ENCODE measurements at regions not wholly inside any gene's neighbourhood (a gene's known extent, or its start where the extent isn't known, plus 50 kb on each side); places are given as distances from the start of the nearest gene placed in this dataset.
A peak's percentile ranks its signal among the peaks of the same experiment; 100 is the strongest.

DNA sequence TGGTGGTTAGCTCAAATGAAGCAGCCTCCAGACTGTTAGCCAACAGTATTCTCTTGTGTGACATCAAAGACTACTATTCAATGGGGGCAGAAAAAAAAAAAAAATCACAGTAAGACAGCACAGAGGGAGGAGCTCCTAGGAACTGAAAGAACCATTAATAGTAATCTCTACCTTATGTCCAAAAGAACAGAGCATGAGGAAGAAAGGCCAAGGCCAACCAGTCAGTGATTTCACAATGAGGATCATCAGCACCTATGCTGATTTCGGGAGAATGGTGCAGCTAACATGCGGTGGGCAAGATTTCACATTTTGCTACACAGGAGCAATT is 66.3 kb upstream of the SOX5 start:
- Histone ChIP-seq H3K4me3 (ENCODE audit: low read length) (no peak overlapping the region), H3K4me1 (ENCODE audit: control insufficient read depth, low read depth, low read length) (peaks cover 19% of the 10 kb centered on the region), H3K27me3 (ENCODE audit: control insufficient read depth, insufficient read depth, low read length) (peaks cover 52% of the 10 kb centered on the region), H3K9ac (ENCODE audit: low read length) (no peak overlapping the region), H3K36me3 (ENCODE audit: control insufficient read depth, low read depth, low read length) (no peaks in the 10 kb centered on the region), H3K9me3 (ENCODE audit: control insufficient read depth, low read depth, low read length) (no peaks in the 10 kb centered on the region), H3K27ac (ENCODE audit: low read length) (no peak overlapping the region)

- Histone ChIP-seq H3K36me3 (ENCODE audit: control insufficient read depth, low read depth, low read length) (no peaks in the 10 kb centered on the region), H3K9ac (ENCODE audit: low read length) (no peak overlapping the region), H3K27ac (ENCODE audit: low read length) (no peak overlapping the region), H3K4me1 (ENCODE audit: control insufficient read depth, low read depth, low read length) (peaks cover 19% of the 10 kb centered on the region), H3K27me3 (ENCODE audit: control insufficient read depth, insufficient read depth, low read length) (peaks cover 52% of the 10 kb centered on the region), H3K9me3 (ENCODE audit: control insufficient read depth, low read depth, low read length) (no peaks in the 10 kb centered on the region), H3K4me3 (ENCODE audit: low read length) (peak overlapping the region; percentile 21)
Measured at GRCh38 chr12:24014915-24015832, 65.7 kb upstream of the SOX5 start.

DNA sequence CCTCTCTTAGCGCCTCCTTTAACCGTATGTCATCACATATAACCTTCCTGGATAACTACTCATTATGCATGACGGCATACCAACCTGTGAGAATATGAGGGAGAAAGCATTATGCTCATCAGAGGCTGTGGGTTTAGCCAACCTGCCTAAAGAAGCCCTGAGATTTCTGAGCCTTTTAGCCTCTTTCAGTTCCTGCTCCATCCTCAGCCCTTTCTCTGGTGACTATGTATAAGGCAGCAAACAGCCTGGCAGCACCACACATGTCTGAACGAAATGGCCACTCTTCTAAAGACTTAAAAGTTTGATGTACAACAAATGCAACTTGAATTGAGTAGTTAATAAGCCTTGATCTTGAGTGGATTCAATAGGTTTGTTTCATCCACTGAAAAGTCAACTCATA is 64.8 kb upstream of the SOX5 start:
- H3K36me3 ChIP-seq (ENCODE audit: control insufficient read depth, low read depth, low read length) = no peaks in the 10 kb centered on the region
- H3K4me1 ChIP-seq (ENCODE audit: control insufficient read depth, low read depth, low read length) = peaks cover 19% of the 10 kb centered on the region
- no peak overlapping the region for H3K9ac ChIP-seq (ENCODE audit: low read length)
- peaks cover 52% of the 10 kb centered on the region for H3K27me3 ChIP-seq (ENCODE audit: control insufficient read depth, insufficient read depth, low read length)
- H3K27ac ChIP-seq (ENCODE audit: low read length) = no peak overlapping the region
- H3K4me3 ChIP-seq (ENCODE audit: low read length) = no peak overlapping the region
- no peaks in the 10 kb centered on the region for H3K9me3 ChIP-seq (ENCODE audit: control insufficient read depth, low read depth, low read length)

DNA sequence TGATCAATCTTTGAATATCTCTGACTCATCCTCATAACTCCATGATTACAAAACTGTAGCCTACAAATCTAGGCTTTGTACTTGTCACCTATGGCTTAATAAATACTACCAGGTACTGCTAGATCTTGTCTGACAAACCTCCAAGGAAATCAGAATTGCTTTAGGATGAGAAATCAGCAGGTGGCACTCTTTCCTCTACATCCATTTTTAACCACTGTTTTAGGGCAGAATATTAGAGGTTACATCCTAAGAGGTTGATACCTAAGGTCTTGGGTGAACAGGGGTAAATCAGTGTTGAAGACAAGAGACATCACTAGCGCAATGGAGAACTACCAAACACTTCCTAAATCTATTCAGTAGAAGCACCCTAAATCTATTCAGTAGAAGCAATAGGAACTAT is 63.1 kb upstream of the SOX5 start:
- Histone ChIP-seq H3K36me3 (ENCODE audit: control insufficient read depth, low read depth, low read length) (no peaks in the 10 kb centered on the region), H3K27ac (ENCODE audit: low read length) (no peak overlapping the region), H3K4me1 (ENCODE audit: control insufficient read depth, low read depth, low read length) (peaks cover 19% of the 10 kb centered on the region), H3K4me3 (ENCODE audit: low read length) (no peak overlapping the region), H3K9me3 (ENCODE audit: control insufficient read depth, low read depth, low read length) (no peaks in the 10 kb centered on the region), H3K27me3 (ENCODE audit: control insufficient read depth, insufficient read depth, low read length) (peaks cover 45% of the 10 kb centered on the region), H3K9ac (ENCODE audit: low read length) (no peak overlapping the region)

DNA sequence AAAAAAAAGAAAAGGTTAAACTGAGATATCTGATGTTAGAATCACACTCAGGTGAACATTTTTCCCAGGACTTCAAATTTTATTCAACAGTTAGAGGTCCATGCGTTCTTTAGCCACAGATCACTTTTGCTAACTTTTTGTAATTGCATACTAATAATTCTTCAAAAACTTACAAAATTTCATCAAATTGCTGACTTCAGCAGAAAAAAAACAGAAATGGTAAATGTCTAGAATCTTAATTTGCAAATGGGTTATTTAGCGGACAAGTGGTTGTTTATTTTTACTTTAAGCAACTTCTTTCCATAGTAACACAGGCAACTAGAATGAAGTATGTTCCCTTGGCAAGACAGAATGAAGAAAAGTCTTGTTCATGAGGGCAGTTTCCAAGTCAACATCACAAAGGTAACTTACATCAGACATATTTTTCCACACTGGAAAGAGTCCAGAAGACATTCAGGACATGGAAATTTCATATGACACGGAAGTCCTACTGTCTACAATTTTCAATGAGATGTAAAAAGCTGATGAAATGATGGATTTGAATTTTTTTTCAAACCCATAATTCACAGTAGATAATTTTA is 62.5 kb upstream of the SOX5 start:
- Histone ChIP-seq H3K4me3 (ENCODE audit: low read length) (no peak overlapping the region), H3K9me3 (ENCODE audit: control insufficient read depth, low read depth, low read length) (no peaks in the 10 kb centered on the region), H3K9ac (ENCODE audit: low read length) (no peak overlapping the region), H3K27me3 (ENCODE audit: control insufficient read depth, insufficient read depth, low read length) (peaks cover 43% of the 10 kb centered on the region), H3K4me1 (ENCODE audit: control insufficient read depth, low read depth, low read length) (peaks cover 19% of the 10 kb centered on the region), H3K27ac (ENCODE audit: low read length) (no peak overlapping the region), H3K36me3 (ENCODE audit: control insufficient read depth, low read depth, low read length) (no peaks in the 10 kb centered on the region)

DNA sequence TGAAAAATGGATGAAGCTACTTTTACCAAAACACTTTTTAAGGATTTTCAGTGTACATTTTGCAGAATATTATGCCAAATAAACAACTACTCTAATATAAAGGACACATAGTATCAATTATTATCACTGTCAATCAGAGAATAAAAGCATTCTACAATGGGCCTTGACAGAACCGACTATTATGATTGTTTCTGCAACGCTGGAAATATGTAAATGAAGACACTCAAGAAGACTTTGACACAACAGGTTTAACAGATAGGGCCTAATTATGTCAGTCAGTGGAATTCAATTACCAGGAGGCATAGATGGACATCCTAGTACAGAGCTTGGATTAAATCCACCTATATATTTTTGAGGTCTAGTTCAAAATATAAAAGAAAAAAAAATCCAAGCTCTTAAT is 58.7 kb upstream of the SOX5 start:
- Histone ChIP-seq H3K27me3 (ENCODE audit: control insufficient read depth, insufficient read depth, low read length) (peaks cover 7% of the 10 kb centered on the region), H3K27ac (ENCODE audit: low read length) (no peak overlapping the region), H3K4me1 (ENCODE audit: control insufficient read depth, low read depth, low read length) (no peaks in the 10 kb centered on the region), H3K9ac (ENCODE audit: low read length) (no peak overlapping the region), H3K9me3 (ENCODE audit: control insufficient read depth, low read depth, low read length) (no peaks in the 10 kb centered on the region), H3K4me3 (ENCODE audit: low read length) (no peak overlapping the region), H3K36me3 (ENCODE audit: control insufficient read depth, low read depth, low read length) (no peaks in the 10 kb centered on the region)

Data from iPS-18a (cell line).